ENCODE measurements at regions not wholly inside any gene's neighbourhood (a gene's known extent, or its start where the extent isn't known, plus 50 kb on each side); places are given as distances from the start of the nearest gene placed in this dataset.

- Histone ChIP-seq H3K36me3 (replicated peaks in 1 of 2; ENCODE audit: insufficient read depth in 1 of 2, low read depth in 2 of 2) (no peaks in the 10 kb centered on the region), H3K27me3 (no peaks in the 10 kb centered on the region), H3K4me3 (no peak overlapping the region), H3K9me3 (no peaks in the 10 kb centered on the region), H3K27ac (no peak overlapping the region), H3K4me1 (no peaks in the 10 kb centered on the region)
- no peak for DNase-seq
- TF ChIP-seq POLR2A (IDR thresholded peaks at IDR 0.05) (no peak), CTCF (IDR thresholded peaks at IDR 0.05) (no peak)
- 84 to 87% methylated on average over 11 of the region's 11 CpGs for WGBS, 2 donors
- no peak for ATAC-seq
- intact Hi-C loops (cut with DNase I), result no loop called here
Measured at GRCh38 chr4:78689700-78690323, 86.3 kb upstream of the BMP2K start.

DNA sequence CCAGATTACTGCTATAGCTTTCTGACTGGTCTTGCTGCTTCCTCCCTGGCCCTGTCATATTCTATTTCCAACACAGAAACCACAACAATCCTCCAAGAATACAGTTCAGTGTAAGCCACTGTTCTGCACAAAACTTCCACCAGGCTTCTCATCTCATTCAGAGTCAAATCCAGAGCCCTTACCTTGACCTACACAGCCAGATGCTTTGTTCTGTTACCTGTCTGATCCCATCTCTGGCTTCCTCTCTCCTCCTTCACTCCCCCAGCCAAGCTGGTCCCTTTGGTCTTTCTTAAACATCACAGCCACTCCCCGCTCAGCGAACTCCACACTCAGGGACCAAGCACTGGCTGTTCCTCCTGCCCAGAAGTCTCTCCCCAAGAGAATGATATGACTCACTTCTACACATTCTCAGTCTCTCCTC is 84.8 kb upstream of the BMP2K start:
- no peaks in the 10 kb centered on the region for H3K36me3 ChIP-seq (replicated peaks in 1 of 2; ENCODE audit: insufficient read depth in 1 of 2, low read depth in 2 of 2)
- DNase-seq (no peak), ATAC-seq (no peak)
- no peaks in the 10 kb centered on the region for H3K9me3 ChIP-seq
- intact Hi-C loops (cut with DNase I), result no loop called here
- no peak overlapping the region for H3K4me3 ChIP-seq
- H3K27ac ChIP-seq, result no peak overlapping the region
- no peaks in the 10 kb centered on the region for H3K4me1 ChIP-seq
- H3K27me3 ChIP-seq, result no peaks in the 10 kb centered on the region
- no peak for TF ChIP-seq CTCF (IDR thresholded peaks at IDR 0.05)
- no peak for TF ChIP-seq POLR2A (IDR thresholded peaks at IDR 0.05)
- WGBS, 2 donors, result 91% methylated on average over 2 of the region's 2 CpGs

GRCh38 chr4:78691971-78692821 is 84.0 kb upstream of the BMP2K start:
- 35 to 37% methylated on average over 4 of the region's 4 CpGs for WGBS, 2 donors
- Histone ChIP-seq H3K27me3 (no peaks in the 10 kb centered on the region), H3K4me1 (no peaks in the 10 kb centered on the region), H3K9me3 (no peaks in the 10 kb centered on the region), H3K27ac (no peak overlapping the region), H3K4me3 (no peak overlapping the region), H3K36me3 (replicated peaks in 1 of 2; ENCODE audit: insufficient read depth in 1 of 2, low read depth in 2 of 2) (no peaks in the 10 kb centered on the region)
- TF ChIP-seq CTCF (IDR thresholded peaks at IDR 0.05) (no peak), POLR2A (IDR thresholded peaks at IDR 0.05) (no peak)
- intact Hi-C loops (cut with DNase I), result no loop called here
- ATAC-seq, result no peak
- no peak for DNase-seq

DNA sequence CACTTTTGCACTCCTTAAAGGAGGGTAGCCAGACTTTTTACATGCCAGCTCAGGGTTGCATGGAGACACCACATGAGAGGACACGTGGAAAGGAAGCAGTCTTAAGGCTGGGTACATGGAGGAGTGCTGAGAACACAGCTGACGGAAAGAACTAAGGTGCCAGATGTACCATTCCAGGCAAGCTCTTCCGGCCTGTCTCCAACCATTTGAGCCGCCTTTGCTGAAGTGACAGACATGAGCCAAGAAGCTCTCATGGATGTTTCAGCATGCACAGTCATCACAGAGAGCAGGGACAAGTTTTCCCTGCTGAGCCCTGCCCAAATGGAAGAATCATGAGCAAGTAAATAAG is 83.4 kb upstream of the BMP2K start:
- intact Hi-C loops (cut with DNase I), result no loop called here
- no peaks in the 10 kb centered on the region for H3K9me3 ChIP-seq
- H3K27ac ChIP-seq, result no peak overlapping the region
- no peaks in the 10 kb centered on the region for H3K4me1 ChIP-seq
- no peak for TF ChIP-seq POLR2A (IDR thresholded peaks at IDR 0.05)
- TF ChIP-seq CTCF (IDR thresholded peaks at IDR 0.05), result no peak
- WGBS, 2 donors, result 73 to 93% methylated on average over 4 of the region's 4 CpGs
- H3K4me3 ChIP-seq, result no peak overlapping the region
- no peaks in the 10 kb centered on the region for H3K36me3 ChIP-seq (replicated peaks in 1 of 2; ENCODE audit: insufficient read depth in 1 of 2, low read depth in 2 of 2)
- ATAC-seq (no peak), DNase-seq (no peak)
- no peaks in the 10 kb centered on the region for H3K27me3 ChIP-seq
